ENCODE measurements at regions not wholly inside any gene's neighbourhood (a gene's known extent, or its start where the extent isn't known, plus 50 kb on each side); places are given as distances from the start of the nearest gene placed in this dataset.

GRCh38 chr1:74824497-74825107 lies 91.7 kb downstream of the TYW3 start:
- peaks cover 3% of the 10 kb centered on the region; the same call in 1 of the 2 replicates for H3K4me1 ChIP-seq (ENCODE audit: control insufficient read depth, insufficient read depth, low read length)
- no peak overlapping the region for H4K8ac ChIP-seq (ENCODE audit: low read depth in 2 of 2, low read length in 2 of 2)
- H3K4ac ChIP-seq (ENCODE audit: low read depth, low read length), result no peak overlapping the region
- H4K20me1 ChIP-seq (ENCODE audit: insufficient read depth, low read length), result no peaks in the 10 kb centered on the region
- DNase-seq (no peak), ATAC-seq (ENCODE audit: low read depth) (no peak)
- POLR2A ChIA-PET (ENCODE audit: unreplicated experiment), result no interaction called here
- H2BK20ac ChIP-seq (ENCODE audit: low read depth, low read length), result no peak overlapping the region
- H3K27ac ChIP-seq (ENCODE audit: insufficient read depth, low read length), result no peak overlapping the region
- H4K5ac ChIP-seq (ENCODE audit: low read depth, low read length), result no peak overlapping the region
- in situ Hi-C loops (cut with MboI; ENCODE audit: low sequenced_read_pairs), result no loop called here
- no peaks in the 10 kb centered on the region for H3K9me1 ChIP-seq (ENCODE audit: insufficient read depth, low read length)
- no peak overlapping the region for H2BK120ac ChIP-seq (ENCODE audit: low read depth, low read length)
- intact Hi-C loops (cut with micrococcal nuclease), result no loop called here
- dilution Hi-C loops (cut with HindIII; ENCODE audit: low sequenced_read_pairs, unreplicated experiment), result no loop called here
- TF ChIP-seq RAD21 (IDR thresholded peaks at IDR 0.05; ENCODE audit: low read length) (no peak), MXI1 (IDR thresholded peaks at IDR 0.05; ENCODE audit: borderline replicate concordance, low read depth, low read length) (no peak), SMC3 (IDR thresholded peaks at IDR 0.05; ENCODE audit: low read depth, low read length) (no peak), RFX5 (IDR thresholded peaks at IDR 0.05; ENCODE audit: low read depth, low read length) (no peak), CEBPB (IDR thresholded peaks at IDR 0.05; ENCODE audit: low read depth, low read length) (no peak), MAFK (IDR thresholded peaks at IDR 0.05; ENCODE audit: low read depth, low read length) (no peak), CHD1 (IDR thresholded peaks at IDR 0.05; ENCODE audit: low read depth, low read length) (no peak), USF2 (IDR thresholded peaks at IDR 0.05; ENCODE audit: low read depth, low read length) (no peak), CTCF (conservative IDR thresholded peaks at IDR 0.05; ENCODE audit: low read depth, low read length) (no peak), ELK1 (IDR thresholded peaks at IDR 0.05; ENCODE audit: borderline replicate concordance, low read depth, low read length) (no peak), MAZ (IDR thresholded peaks at IDR 0.05; ENCODE audit: borderline replicate concordance, low read depth, low read length) (no peak), RCOR1 (IDR thresholded peaks at IDR 0.05; ENCODE audit: insufficient replicate concordance, low read length) (no peak), NFE2L2 (IDR thresholded peaks at IDR 0.05; ENCODE audit: low read depth, low read length) (no peak), POLR2A (IDR thresholded peaks at IDR 0.05; ENCODE audit: low read depth, low read length) (no peak), FOS (IDR thresholded peaks at IDR 0.05; ENCODE audit: low read depth, low read length) (no peak), BHLHE40 (IDR thresholded peaks at IDR 0.05; ENCODE audit: low read depth, low read length) (no peak)
- no peak overlapping the region for H3K18ac ChIP-seq (ENCODE audit: low read depth, low read length)
- no peaks in the 10 kb centered on the region for H3K9me3 ChIP-seq (ENCODE audit: control insufficient read depth, insufficient read depth, low read length)
- no peaks in the 10 kb centered on the region for H3K36me3 ChIP-seq (ENCODE audit: control insufficient read depth, insufficient read depth, low read length)
- CTCF ChIA-PET, result no interaction called here
- H2AK9ac ChIP-seq (replicated peaks; ENCODE audit: low read depth, low read length, poor library complexity), result no peak overlapping the region
- no peak overlapping the region for H3K23ac ChIP-seq (ENCODE audit: low read depth, low read length)
- no peak overlapping the region for H3K4me3 ChIP-seq (ENCODE audit: insufficient read depth, low read depth, low read length)
- WGBS, 2 experiments (ENCODE audit: extremely low coverage in 2 of 2, insufficient read length in 1 of 2), result no CpG with 5 or more reads among the region's 4 CpGs
- no peak overlapping the region for H2BK5ac ChIP-seq (ENCODE audit: low read depth, low read length, poor library complexity, severe bottlenecking)
- H3K9ac ChIP-seq (ENCODE audit: low read depth, low read length), result no peak overlapping the region
- no peak overlapping the region for H4K91ac ChIP-seq (ENCODE audit: insufficient read depth, low read depth, low read length)
- H3K56ac ChIP-seq (ENCODE audit: extremely low read depth, insufficient read depth, low read length), result no peak overlapping the region
- H3K79me1 ChIP-seq (ENCODE audit: low read depth in 1 of 2, low read length in 2 of 2), result no peaks in the 10 kb centered on the region
- H3K4me2 ChIP-seq (ENCODE audit: low read depth, low read length), result no peak overlapping the region
- no TSS peak for BruUV-seq (replicated peaks)
- H2AFZ ChIP-seq (replicated peaks; ENCODE audit: low read length, poor library complexity), result no peak overlapping the region
- no peaks in the 10 kb centered on the region for H3K27me3 ChIP-seq (ENCODE audit: control insufficient read depth, insufficient read depth, low read length)
- H2BK15ac ChIP-seq (ENCODE audit: low read depth, low read length), result no peak overlapping the region
- no peak overlapping the region for H3K14ac ChIP-seq (replicated peaks; ENCODE audit: low read depth, low read length)
- H2AK5ac ChIP-seq (ENCODE audit: low read depth, low read length), result no peak overlapping the region
